ENCODE measurements at regions not wholly inside any gene's neighbourhood (a gene's known extent, or its start where the extent isn't known, plus 50 kb on each side); places are given as distances from the start of the nearest gene placed in this dataset.

- no peaks in the 10 kb centered on the region for H3K36me3 ChIP-seq (ENCODE audit: control insufficient read depth in 2 of 2, extremely low read depth in 1 of 2, insufficient read depth in 2 of 2, low read length in 2 of 2)
- H3K9ac ChIP-seq (ENCODE audit: control insufficient read depth, extremely low read depth, insufficient read depth, low read length), result no peak overlapping the region
- no peak overlapping the region for H2AFZ ChIP-seq (ENCODE audit: control insufficient read depth, low read length)
- no peaks in the 10 kb centered on the region for H3K4me1 ChIP-seq (ENCODE audit: control insufficient read depth, extremely low read depth, insufficient read depth, low read length)
- no peaks in the 10 kb centered on the region for H3K27me3 ChIP-seq (ENCODE audit: control insufficient read depth, extremely low read depth, insufficient read depth, low read length)
- H3K27ac ChIP-seq (ENCODE audit: control insufficient read depth, insufficient read depth, low read length), result no peak overlapping the region
- no peaks in the 10 kb centered on the region for H3K9me3 ChIP-seq (ENCODE audit: control insufficient read depth, low read depth, low read length)
- no peaks in the 10 kb centered on the region for H3K79me2 ChIP-seq (ENCODE audit: control insufficient read depth, insufficient read depth, low read length)
- TF ChIP-seq CTCF (optimal IDR thresholded peaks at IDR 0.05 in 1 of 3, IDR thresholded peaks at IDR 0.05 in 1 of 3, conservative IDR thresholded peaks at IDR 0.05 in 1 of 3; ENCODE audit: extremely low read depth in 1 of 3, insufficient read depth in 2 of 3, low read length in 3 of 3) (no peak), EZH2 (IDR thresholded peaks at IDR 0.05; ENCODE audit: low read length) (no peak)
- no peak overlapping the region for H3K4me3 ChIP-seq (ENCODE audit: control insufficient read depth in 2 of 3, extremely low read depth in 1 of 3, insufficient read depth in 2 of 3, low read depth in 1 of 3, low read length in 3 of 3)
- DNase-seq (ENCODE audit: low read depth, low spot score) (no peak), FAIRE-seq (no peak)
- no peaks in the 10 kb centered on the region for H3K9me1 ChIP-seq (ENCODE audit: control insufficient read depth, extremely low read depth, insufficient read depth, low read length)
- no peak overlapping the region for H3K4me2 ChIP-seq (ENCODE audit: control insufficient read depth, extremely low read depth, insufficient read depth, low read depth, low read length)
- no peaks in the 10 kb centered on the region for H4K20me1 ChIP-seq (ENCODE audit: control insufficient read depth, extremely low read depth, insufficient read depth, low read length)
- dilution Hi-C loops (cut with MboI; ENCODE audit: extremely low pct_ligation_motif_present, low sequenced_read_pairs), result no loop called here
Observed at GRCh38 chr11:23893126-23893525, 603.7 kb upstream of the LUZP2 start.

- TF ChIP-seq CTCF (optimal IDR thresholded peaks at IDR 0.05 in 1 of 3, IDR thresholded peaks at IDR 0.05 in 1 of 3, conservative IDR thresholded peaks at IDR 0.05 in 1 of 3; ENCODE audit: extremely low read depth in 1 of 3, insufficient read depth in 2 of 3, low read length in 3 of 3), result no peak
- TF ChIP-seq EZH2 (IDR thresholded peaks at IDR 0.05; ENCODE audit: low read length), result no peak
- H3K27me3 ChIP-seq (ENCODE audit: control insufficient read depth, extremely low read depth, insufficient read depth, low read length), result no peaks in the 10 kb centered on the region
- H4K20me1 ChIP-seq (ENCODE audit: control insufficient read depth, extremely low read depth, insufficient read depth, low read length), result no peaks in the 10 kb centered on the region
- H3K9ac ChIP-seq (ENCODE audit: control insufficient read depth, extremely low read depth, insufficient read depth, low read length), result no peak overlapping the region
- no peaks in the 10 kb centered on the region for H3K4me1 ChIP-seq (ENCODE audit: control insufficient read depth, extremely low read depth, insufficient read depth, low read length)
- no peak overlapping the region for H3K4me2 ChIP-seq (ENCODE audit: control insufficient read depth, extremely low read depth, insufficient read depth, low read depth, low read length)
- dilution Hi-C loops (cut with MboI; ENCODE audit: extremely low pct_ligation_motif_present, low sequenced_read_pairs), result no loop called here
- H3K27ac ChIP-seq (ENCODE audit: control insufficient read depth, insufficient read depth, low read length), result no peak overlapping the region
- no peaks in the 10 kb centered on the region for H3K79me2 ChIP-seq (ENCODE audit: control insufficient read depth, insufficient read depth, low read length)
- H3K9me3 ChIP-seq (ENCODE audit: control insufficient read depth, low read depth, low read length), result no peaks in the 10 kb centered on the region
- H3K9me1 ChIP-seq (ENCODE audit: control insufficient read depth, extremely low read depth, insufficient read depth, low read length), result no peaks in the 10 kb centered on the region
- no peak overlapping the region for H3K4me3 ChIP-seq (ENCODE audit: control insufficient read depth in 2 of 3, extremely low read depth in 1 of 3, insufficient read depth in 2 of 3, low read depth in 1 of 3, low read length in 3 of 3)
- FAIRE-seq (no peak), DNase-seq (ENCODE audit: low read depth, low spot score) (no peak)
- H2AFZ ChIP-seq (ENCODE audit: control insufficient read depth, low read length), result no peak overlapping the region
- no peaks in the 10 kb centered on the region for H3K36me3 ChIP-seq (ENCODE audit: control insufficient read depth in 2 of 2, extremely low read depth in 1 of 2, insufficient read depth in 2 of 2, low read length in 2 of 2)
Observed at GRCh38 chr11:23897453-23898286, 599.2 kb upstream of the LUZP2 start.
